ENCODE measurements at regions not wholly inside any gene's neighbourhood (a gene's known extent, or its start where the extent isn't known, plus 50 kb on each side); places are given as distances from the start of the nearest gene placed in this dataset.

DNA sequence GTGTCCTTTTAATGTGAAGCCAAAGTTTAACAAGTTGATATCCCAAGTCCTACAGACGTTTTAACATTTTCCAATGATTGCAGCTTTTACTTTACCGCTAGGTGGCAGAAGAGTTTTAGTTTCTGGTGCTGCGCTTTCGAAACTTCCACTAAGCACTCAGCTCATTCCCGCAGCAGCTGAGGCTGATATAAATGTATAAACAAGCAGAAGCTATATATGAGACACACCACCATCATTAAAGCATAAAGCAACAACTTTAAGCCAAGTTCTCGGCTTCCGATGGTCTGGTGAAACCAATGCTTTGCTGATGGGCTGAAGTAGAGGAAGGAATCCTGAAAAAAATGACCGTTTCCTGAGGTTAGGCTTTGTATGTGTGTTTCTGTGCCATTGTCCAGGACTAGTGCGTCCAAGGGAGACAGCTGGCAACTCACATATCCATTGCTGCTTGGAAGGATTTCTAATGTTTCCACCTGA, 753.9 kb downstream of the OLFM4 start:
- Mint-ChIP-seq H3K4me1 (no peaks in the 10 kb centered on the region), H3K27me3 (ENCODE audit: low read depth in 3 of 3) (peaks cover 0 to 4% (median 2%) of the 10 kb centered on the region in 3 donors), H3K9me3 (no peaks in the 10 kb centered on the region), H3K36me3 (no peaks in the 10 kb centered on the region), H3K27ac (no peak overlapping the region), H3K4me3 (no peak overlapping the region)
- Histone ChIP-seq H3K9me3 (replicated peaks in 1 of 2; ENCODE audit: control insufficient read depth in 1 of 2, insufficient read depth in 1 of 2, low read length in 2 of 2) (no peaks in the 10 kb centered on the region), H3K4me2 (replicated peaks; ENCODE audit: extremely low read depth, low read length, poor library complexity, severe bottlenecking) (peak overlapping the region; percentile 28), H2AFZ (ENCODE audit: insufficient read depth, low read depth, low read length, poor library complexity, severe bottlenecking) (peak overlapping the region; percentile 9), H4K20me1 (ENCODE audit: insufficient read depth, low read length) (no peaks in the 10 kb centered on the region), H3K36me3 (replicated peaks in 1 of 2; ENCODE audit: control insufficient read depth in 1 of 2, insufficient read depth in 2 of 2, low read length in 2 of 2) (no peaks in the 10 kb centered on the region), H3K4me3 (replicated peaks in 1 of 3; ENCODE audit: low read depth in 2 of 3, low read length in 3 of 3) (no peak overlapping the region), H3K79me2 (ENCODE audit: insufficient read depth, low read length) (no peaks in the 10 kb centered on the region), H3K9ac (ENCODE audit: insufficient read depth, low read length, poor library complexity, severe bottlenecking) (no peak overlapping the region), H3K27me3 (ENCODE audit: control insufficient read depth in 2 of 2, insufficient read depth in 2 of 2, low read length in 2 of 2) (no peaks in the 10 kb centered on the region), H3K4me1 (ENCODE audit: control insufficient read depth in 1 of 2, insufficient read depth in 2 of 2, low read length in 2 of 2) (no peaks in the 10 kb centered on the region), H3K27ac (ENCODE audit: low read depth in 1 of 2, low read length in 2 of 2) (no peak overlapping the region)
- TF ChIP-seq, protein P1, sequence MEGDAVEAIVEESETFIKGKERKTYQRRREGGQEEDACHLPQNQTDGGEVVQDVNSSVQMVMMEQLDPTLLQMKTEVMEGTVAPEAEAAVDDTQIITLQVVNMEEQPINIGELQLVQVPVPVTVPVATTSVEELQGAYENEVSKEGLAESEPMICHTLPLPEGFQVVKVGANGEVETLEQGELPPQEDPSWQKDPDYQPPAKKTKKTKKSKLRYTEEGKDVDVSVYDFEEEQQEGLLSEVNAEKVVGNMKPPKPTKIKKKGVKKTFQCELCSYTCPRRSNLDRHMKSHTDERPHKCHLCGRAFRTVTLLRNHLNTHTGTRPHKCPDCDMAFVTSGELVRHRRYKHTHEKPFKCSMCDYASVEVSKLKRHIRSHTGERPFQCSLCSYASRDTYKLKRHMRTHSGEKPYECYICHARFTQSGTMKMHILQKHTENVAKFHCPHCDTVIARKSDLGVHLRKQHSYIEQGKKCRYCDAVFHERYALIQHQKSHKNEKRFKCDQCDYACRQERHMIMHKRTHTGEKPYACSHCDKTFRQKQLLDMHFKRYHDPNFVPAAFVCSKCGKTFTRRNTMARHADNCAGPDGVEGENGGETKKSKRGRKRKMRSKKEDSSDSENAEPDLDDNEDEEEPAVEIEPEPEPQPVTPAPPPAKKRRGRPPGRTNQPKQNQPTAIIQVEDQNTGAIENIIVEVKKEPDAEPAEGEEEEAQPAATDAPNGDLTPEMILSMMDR (IDR thresholded peaks at IDR 0.05): peak; percentile 58
- 0% methylated on average over 2 of the region's 9 CpGs for WGBS (ENCODE audit: insufficient coverage)
- peak in 1 of 3 donors; percentile 1 for DNase-seq
- intact Hi-C loops (cut with micrococcal nuclease): no loop called here

- Mint-ChIP-seq H3K27ac (no peak overlapping the region), H3K36me3 (no peaks in the 10 kb centered on the region), H3K4me3 (no peak overlapping the region), H3K4me1 (no peaks in the 10 kb centered on the region), H3K9me3 (no peaks in the 10 kb centered on the region), H3K27me3 (ENCODE audit: low read depth in 3 of 3) (peaks cover 0 to 4% (median 2%) of the 10 kb centered on the region in 3 donors)
- H3K9ac ChIP-seq (ENCODE audit: insufficient read depth, low read length, poor library complexity, severe bottlenecking): no peak overlapping the region
- no peak overlapping the region for H3K27ac ChIP-seq (ENCODE audit: low read depth in 1 of 2, low read length in 2 of 2)
- WGBS (ENCODE audit: insufficient coverage): 85% methylated on average over 9 of the region's 10 CpGs
- H3K4me3 ChIP-seq (replicated peaks in 1 of 3; ENCODE audit: low read depth in 2 of 3, low read length in 3 of 3): no peak overlapping the region
- TF ChIP-seq, protein P1 (IDR thresholded peaks at IDR 0.05): no peak
- H3K4me1 ChIP-seq (ENCODE audit: control insufficient read depth in 1 of 2, insufficient read depth in 2 of 2, low read length in 2 of 2): no peaks in the 10 kb centered on the region
- H3K9me3 ChIP-seq (replicated peaks in 1 of 2; ENCODE audit: control insufficient read depth in 1 of 2, insufficient read depth in 1 of 2, low read length in 2 of 2): no peaks in the 10 kb centered on the region
- H4K20me1 ChIP-seq (ENCODE audit: insufficient read depth, low read length): no peaks in the 10 kb centered on the region
- no peak overlapping the region for H3K4me2 ChIP-seq (replicated peaks; ENCODE audit: extremely low read depth, low read length, poor library complexity, severe bottlenecking)
- H2AFZ ChIP-seq (ENCODE audit: insufficient read depth, low read depth, low read length, poor library complexity, severe bottlenecking): no peak overlapping the region
- H3K36me3 ChIP-seq (replicated peaks in 1 of 2; ENCODE audit: control insufficient read depth in 1 of 2, insufficient read depth in 2 of 2, low read length in 2 of 2): no peaks in the 10 kb centered on the region
- no peak for DNase-seq
- H3K27me3 ChIP-seq (ENCODE audit: control insufficient read depth in 2 of 2, insufficient read depth in 2 of 2, low read length in 2 of 2): no peaks in the 10 kb centered on the region
- intact Hi-C loops (cut with micrococcal nuclease): no loop called here
- H3K79me2 ChIP-seq (ENCODE audit: insufficient read depth, low read length): no peaks in the 10 kb centered on the region
Measured at GRCh38 chr13:53783471-53783870, 754.9 kb downstream of the OLFM4 start.
